Activated T-helper 9 cell treated with anti-CD3 and anti-CD28 coated beads, Interleukin-2, amount 50 U/mL, for 16 hours (primary cell): ENCODE measurements at regions not wholly inside any gene's neighbourhood (a gene's known extent, or its start where the extent isn't known, plus 50 kb on each side); places are given as distances from the start of the nearest gene placed in this dataset.

Experiments
- DNase-seq: peaks from one replicate; pipeline ENCODE4 v3.0.0-alpha.2; 2020; ENCODE audit warnings: low read depth

GRCh38 chr11:19463976-19464375 is 223.2 kb upstream of the E2F8 start:
- DNase-seq, result no peak

- no peak for DNase-seq
Measured at GRCh38 chr11:19460718-19461405, 220.1 kb upstream of the E2F8 start.

- no peak for DNase-seq
Measured at GRCh38 chr11:19459240-19459639, 218.5 kb upstream of the E2F8 start.

GRCh38 chr11:19458721-19459120 is 218.0 kb upstream of the E2F8 start:
- DNase-seq, result no peak

- DNase-seq, result no peak
Measured at GRCh38 chr11:19458231-19458630, 217.5 kb upstream of the E2F8 start.

GRCh38 chr11:19455731-19456130 is 215.0 kb upstream of the E2F8 start:
- no peak for DNase-seq

GRCh38 chr11:19453651-19454257 is 213.0 kb upstream of the E2F8 start:
- no peak for DNase-seq

GRCh38 chr11:19451609-19452008 is 210.9 kb upstream of the E2F8 start:
- DNase-seq, result no peak

GRCh38 chr11:19450282-19450681 is 209.5 kb upstream of the E2F8 start:
- DNase-seq, result no peak

- DNase-seq, result no peak
Measured at GRCh38 chr11:19448651-19449050, 207.9 kb upstream of the E2F8 start.

GRCh38 chr11:19447150-19447566 is 206.4 kb upstream of the E2F8 start:
- no peak for DNase-seq

- no peak for DNase-seq
Measured at GRCh38 chr11:19445771-19446170, 205.0 kb upstream of the E2F8 start.

GRCh38 chr11:19444231-19444630 is 203.5 kb upstream of the E2F8 start:
- no peak for DNase-seq

- no peak for DNase-seq
Measured at GRCh38 chr11:19442554-19442910, 201.8 kb upstream of the E2F8 start.

- no peak for DNase-seq
Measured at GRCh38 chr11:19441752-19442553, 201.2 kb upstream of the E2F8 start.

- DNase-seq, result no peak
Measured at GRCh38 chr11:19441288-19441687, 200.5 kb upstream of the E2F8 start.

- DNase-seq, result no peak
Measured at GRCh38 chr11:19437760-19438159, 197.0 kb upstream of the E2F8 start.

- no peak for DNase-seq
Measured at GRCh38 chr11:19436932-19437331, 196.2 kb upstream of the E2F8 start.

- no peak for DNase-seq
Measured at GRCh38 chr11:19435306-19435989, 194.7 kb upstream of the E2F8 start.

- no peak for DNase-seq
Measured at GRCh38 chr11:19433791-19434190, 193.0 kb upstream of the E2F8 start.

GRCh38 chr11:19433367-19433766 is 192.6 kb upstream of the E2F8 start:
- DNase-seq, result no peak

- DNase-seq, result no peak
Measured at GRCh38 chr11:19432370-19433061, 191.8 kb upstream of the E2F8 start.
